Keratinocyte (primary cell): ENCODE measurements at regions not wholly inside any gene's neighbourhood (a gene's known extent, or its start where the extent isn't known, plus 50 kb on each side); places are given as distances from the start of the nearest gene placed in this dataset.

ENCODE experiments used
- DNase-seq: peaks from one replicate; pipeline ENCODE4 v3.0.0-alpha.2; 2011; ENCODE audit warnings: low read depth, missing footprints, low spot score
- FAIRE-seq: peaks from 2 replicates; lab custom pipeline; 2011; peaks lifted over from hg19 to GRCh38; lab: Jason Lieb, UNC
- H2AFZ ChIP-seq: 2 replicates; pipeline ENCODE4 v1.6.0; 2012; ENCODE audit warnings: low read length, control low read depth, inconsistent platforms; ENCODE audit not compliant: control insufficient read depth
- H3K27ac ChIP-seq: 2 replicates; pipeline ENCODE4 v1.5.1; 2011; ENCODE audit warnings: low read length; ENCODE audit not compliant: control insufficient read depth, insufficient read depth
- H3K27me3 ChIP-seq: 3 replicates; pipeline ENCODE4 v1.6.0; 2011; ENCODE audit warnings: low read length; ENCODE audit not compliant: control insufficient read depth, insufficient read depth; ENCODE audit errors: extremely low read depth
- H3K36me3 ChIP-seq, 2 experiments: 2 replicates in 1 of 2; 3 replicates in 1 of 2; pipeline ENCODE4 v1.5.1; 2011; ENCODE audit warnings: low read length in 2 of 2, mild to moderate bottlenecking in 1 of 2; ENCODE audit not compliant: control insufficient read depth in 2 of 2, insufficient read depth in 2 of 2; ENCODE audit errors: extremely low read depth in 1 of 2
- H3K4me1 ChIP-seq: 3 replicates; pipeline ENCODE4 v1.5.1; 2011; ENCODE audit warnings: low read length; ENCODE audit not compliant: control insufficient read depth, insufficient read depth; ENCODE audit errors: extremely low read depth
- H3K4me2 ChIP-seq: 3 replicates; pipeline ENCODE4 v1.6.0; 2011; ENCODE audit warnings: low read depth, low read length; ENCODE audit not compliant: control insufficient read depth, insufficient read depth; ENCODE audit errors: extremely low read depth
- H3K4me3 ChIP-seq, 3 experiments: fragments of 200-600 bp in 1 of 3; sonication (generic) in 1 of 3; 2 replicates in 2 of 3; 3 replicates in 1 of 3; pipeline ENCODE4 v1.5.1; 2011 to 2016; ENCODE audit warnings: low read length in 3 of 3, mild to moderate bottlenecking in 3 of 3, control low read depth in 2 of 3, inconsistent platforms in 1 of 3, low read depth in 1 of 3, mixed read lengths in 1 of 3, mixed run types in 1 of 3, moderate library complexity in 1 of 3; ENCODE audit not compliant: control insufficient read depth in 2 of 3, insufficient read depth in 2 of 3; ENCODE audit errors: extremely low read depth in 1 of 3
- H3K79me2 ChIP-seq: 2 replicates; pipeline ENCODE4 v1.6.0; 2012; ENCODE audit warnings: low read length; ENCODE audit not compliant: control insufficient read depth, insufficient read depth
- H3K9ac ChIP-seq: 3 replicates; pipeline ENCODE4 v1.6.0; 2011; ENCODE audit warnings: low read length; ENCODE audit not compliant: control insufficient read depth, insufficient read depth; ENCODE audit errors: extremely low read depth
- H3K9me1 ChIP-seq: 3 replicates; pipeline ENCODE4 v1.6.0; 2011; ENCODE audit warnings: low read length; ENCODE audit not compliant: control insufficient read depth, insufficient read depth; ENCODE audit errors: extremely low read depth
- H3K9me3 ChIP-seq: 2 replicates; pipeline ENCODE4 v1.5.1; 2012; ENCODE audit warnings: low read depth, low read length; ENCODE audit not compliant: control insufficient read depth
- H4K20me1 ChIP-seq: 3 replicates; pipeline ENCODE4 v1.6.0; 2011; ENCODE audit warnings: low read length; ENCODE audit not compliant: control insufficient read depth, insufficient read depth; ENCODE audit errors: extremely low read depth
- CTCF ChIP-seq, 3 experiments: IDR thresholded peaks in 1 of 3; conservative IDR thresholded peaks in 1 of 3; optimal IDR thresholded peaks in 1 of 3; 2 replicates in 2 of 3; 3 replicates in 1 of 3; pipeline versions ENCODE3 to v1.5.1; 2011; ENCODE audit warnings: low read length in 3 of 3, mild to moderate bottlenecking in 3 of 3, moderate library complexity in 2 of 3, control low read depth in 1 of 3, inconsistent platforms in 1 of 3; ENCODE audit not compliant: insufficient read depth in 2 of 3; ENCODE audit errors: extremely low read depth in 1 of 3
- EZH2 ChIP-seq: IDR thresholded peaks from one replicate; pipeline ENCODE4 v1.6.1; 2012; ENCODE audit warnings: inconsistent platforms, mild to moderate bottlenecking, low read length, moderate library complexity
- dilution Hi-C: fragments of 300-500 bp; cut with MboI; formaldehyde crosslinking; loops from one replicate; pipeline ENCODE4 v1.7.0; 2020; ENCODE audit warnings: low sequenced_read_pairs; ENCODE audit not compliant: extremely low pct_ligation_motif_present

- no peaks in the 10 kb centered on the region for H4K20me1 ChIP-seq
- H3K4me1 ChIP-seq, result no peaks in the 10 kb centered on the region
- TF ChIP-seq CTCF (optimal IDR thresholded peaks at IDR 0.05 in 1 of 3, IDR thresholded peaks at IDR 0.05 in 1 of 3, conservative IDR thresholded peaks at IDR 0.05 in 1 of 3; ENCODE audit: extremely low read depth in 1 of 3, insufficient read depth in 2 of 3, low read length in 3 of 3) (no peak), EZH2 (no peak)
- H3K27me3 ChIP-seq, result no peaks in the 10 kb centered on the region
- dilution Hi-C loops, result loop anchor here (25.0 kb wide), 1 partner anchor 310 kb away; no protein-coding TSS in a partner anchor
- no peaks in the 10 kb centered on the region for H3K9me3 ChIP-seq
- H3K36me3 ChIP-seq, result no peaks in the 10 kb centered on the region
- no peak overlapping the region for H2AFZ ChIP-seq
- no peak overlapping the region for H3K4me2 ChIP-seq
- no peak overlapping the region for H3K9ac ChIP-seq
- H3K9me1 ChIP-seq, result no peaks in the 10 kb centered on the region
- DNase-seq (no peak), FAIRE-seq (no peak)
- H3K4me3 ChIP-seq, result no peak overlapping the region
- no peaks in the 10 kb centered on the region for H3K79me2 ChIP-seq
- H3K27ac ChIP-seq, result no peak overlapping the region
Measured at GRCh38 chr5:152147286-152147685, 222.6 kb upstream of the GLRA1 start.

GRCh38 chr5:152146566-152146965 lies 221.9 kb upstream of the GLRA1 start:
- H3K4me2 ChIP-seq, result no peak overlapping the region
- H3K27ac ChIP-seq, result no peak overlapping the region
- no peaks in the 10 kb centered on the region for H3K79me2 ChIP-seq
- no peaks in the 10 kb centered on the region for H3K9me1 ChIP-seq
- no peaks in the 10 kb centered on the region for H3K36me3 ChIP-seq
- TF ChIP-seq EZH2 (no peak), CTCF (optimal IDR thresholded peaks at IDR 0.05 in 1 of 3, IDR thresholded peaks at IDR 0.05 in 1 of 3, conservative IDR thresholded peaks at IDR 0.05 in 1 of 3; ENCODE audit: extremely low read depth in 1 of 3, insufficient read depth in 2 of 3, low read length in 3 of 3) (no peak)
- H3K9me3 ChIP-seq, result no peaks in the 10 kb centered on the region
- no peak for DNase-seq
- no peaks in the 10 kb centered on the region for H3K27me3 ChIP-seq
- H4K20me1 ChIP-seq, result no peaks in the 10 kb centered on the region
- no peak overlapping the region for H2AFZ ChIP-seq
- dilution Hi-C loops, result loop anchor here (25.0 kb wide), 1 partner anchor 309 kb away; no protein-coding TSS in a partner anchor
- H3K4me1 ChIP-seq, result no peaks in the 10 kb centered on the region
- H3K9ac ChIP-seq, result no peak overlapping the region
- H3K4me3 ChIP-seq, result no peak overlapping the region
- no peak for FAIRE-seq
